B cell (primary cell): ENCODE measurements at regions not wholly inside any gene's neighbourhood (a gene's known extent, or its start where the extent isn't known, plus 50 kb on each side); places are given as distances from the start of the nearest gene placed in this dataset.

Experiments
- ATAC-seq: fragments of 200-7000 bp; cut with Tn5 transposase; one replicate; pipeline ENCODE4 v1.10.0; 2021; ENCODE audit warnings: low read depth, mild to moderate bottlenecking, moderate number of reproducible peaks, moderate library complexity
- CTCF ChIA-PET: fragments of 350-600 bp; sonication (Branson Sonifier 250); formaldehyde crosslinking; loops from one replicate; lab custom pipeline; 2021; ENCODE audit warnings: antibody characterized with exemption, inconsistent platforms; lab: Charles Lee
- POLR2A ChIA-PET: fragments of 350-600 bp; sonication (Branson Sonifier 250); formaldehyde crosslinking; loops from one replicate; lab custom pipeline; 2021; ENCODE audit warnings: antibody characterized with exemption; lab: Charles Lee
- DNase-seq: peaks from one replicate; pipeline ENCODE4 v3.0.0; 2013
- H2AFZ ChIP-seq: 2 replicates; pipeline ENCODE4 v1.6.1; 2012; ENCODE audit warnings: mild to moderate bottlenecking, low read depth, low read length; ENCODE audit not compliant: insufficient read depth, poor library complexity, severe bottlenecking
- H3K27ac ChIP-seq, 2 donors: 1 replicate in 1 of 2; 2 replicates in 1 of 2; pipeline ENCODE4 v1.5.1; 2012 to 2013; ENCODE audit warnings: low read length in 2 of 2, mild to moderate bottlenecking in 2 of 2, moderate library complexity in 1 of 2
- H3K27me3 ChIP-seq, 4 experiments: fragments of 200-600 bp in 1 of 4; sonication (generic) in 1 of 4; replicated peaks in 1 of 4; 1 replicate in 2 of 4; 2 replicates in 2 of 4; pipeline versions ENCODE4 v1.6.1 to v1.7.0; 2013 to 2016; ENCODE audit warnings: low read length in 3 of 4, mild to moderate bottlenecking in 2 of 4, mixed read lengths in 1 of 4, moderate library complexity in 1 of 4; ENCODE audit not compliant: insufficient read depth in 4 of 4, control insufficient read depth in 3 of 4; ENCODE audit errors: control extremely low read depth in 1 of 4
- H3K36me3 ChIP-seq, 2 experiments: replicated peaks in 1 of 2; 1 replicate in 1 of 2; 2 replicates in 1 of 2; pipeline versions ENCODE4 v1.6.1 to v1.7.1; 2013; ENCODE audit warnings: low read length in 1 of 2; ENCODE audit not compliant: insufficient read depth in 2 of 2, control insufficient read depth in 1 of 2; ENCODE audit errors: control extremely low read depth in 1 of 2, extremely low read depth in 1 of 2
- H3K4me1 ChIP-seq, 2 donors: fragments of 200-600 bp in 1 of 2; sonication (generic) in 1 of 2; 1 replicate in 1 of 2; 2 replicates in 1 of 2; pipeline versions ENCODE4 v1.5.1 to v1.6.1; 2013 to 2017; ENCODE audit warnings: low read length in 2 of 2; ENCODE audit not compliant: control insufficient read depth in 2 of 2, insufficient read depth in 2 of 2
- H3K4me2 ChIP-seq: replicated peaks from 2 replicates; pipeline ENCODE3; 2012; ENCODE audit warnings: mild to moderate bottlenecking, low read depth, low read length; ENCODE audit not compliant: poor library complexity, severe bottlenecking
- H3K4me3 ChIP-seq, 5 experiments: fragments of 200-600 bp in 1 of 5; sonication (generic) in 1 of 5; 1 replicate in 3 of 5; 2 replicates in 2 of 5; pipeline versions ENCODE4 v1.5.1 to v1.7.0; 2011 to 2016; ENCODE audit warnings: low read length in 4 of 5, mild to moderate bottlenecking in 4 of 5, low read depth in 2 of 5, control low read depth in 1 of 5, moderate library complexity in 1 of 5; ENCODE audit not compliant: insufficient read depth in 1 of 5; ENCODE audit errors: control extremely low read depth in 1 of 5, extremely low read depth in 1 of 5
- H3K79me2 ChIP-seq: fragments of 200-600 bp; sonication (generic); one replicate; pipeline ENCODE4 v1.6.0; 2016; ENCODE audit warnings: low read length; ENCODE audit not compliant: control insufficient read depth, insufficient read depth
- H3K9ac ChIP-seq: fragments of 200-600 bp; sonication (generic); 2 replicates; pipeline ENCODE4 v1.6.1; 2017; ENCODE audit warnings: mild to moderate bottlenecking, low read length, moderate library complexity
- H3K9me3 ChIP-seq, 3 donors: one replicate each; pipeline versions ENCODE4 v1.6.1 to v1.7.1; 2013; ENCODE audit warnings: low read length in 2 of 3; ENCODE audit not compliant: control insufficient read depth in 2 of 3, insufficient read depth in 1 of 3; ENCODE audit errors: control extremely low read depth in 1 of 3
- H4K20me1 ChIP-seq: 2 replicates; pipeline ENCODE4 v1.6.0; 2012; ENCODE audit warnings: mild to moderate bottlenecking, low read length; ENCODE audit not compliant: insufficient read depth, control insufficient read depth, poor library complexity, severe bottlenecking
- H3K27ac Mint-ChIP-seq: one replicate; pipeline ENCODE4 v1.8.0; 2021; ENCODE audit warnings: mixed read lengths
- H3K27me3 Mint-ChIP-seq: one replicate; pipeline ENCODE4 v1.8.0; 2021; ENCODE audit warnings: mixed read lengths
- H3K4me1 Mint-ChIP-seq: one replicate; pipeline ENCODE4 v1.8.0; 2021; ENCODE audit warnings: mixed read lengths
- H3K4me3 Mint-ChIP-seq: one replicate; pipeline ENCODE4 v1.8.0; 2021; ENCODE audit warnings: mixed read lengths
- H3K9me3 Mint-ChIP-seq: one replicate; pipeline ENCODE4 v1.8.0; 2022; ENCODE audit warnings: mixed read lengths; ENCODE audit not compliant: insufficient read depth
- EZH2 ChIP-seq: IDR thresholded peaks from 2 replicates; pipeline ENCODE4 v1.6.1; 2012; ENCODE audit warnings: borderline replicate concordance, low read depth, mild to moderate bottlenecking, moderate library complexity, low read length; ENCODE audit not compliant: insufficient read depth, poor library complexity, severe bottlenecking
- WGBS: methylation state at CpG from one replicate; pipeline ENCODE4 v1.1.5; 2013; ENCODE audit warnings: missing lambda C conversion rate; ENCODE audit not compliant: insufficient coverage; 5-methylcytosine and 5-hydroxymethylcytosine counted together
- intact Hi-C: fragments of 100-400 bp; cut with micrococcal nuclease; formaldehyde crosslinking; loops from one replicate; pipeline ENCODE4 v1.10.0; 2022
- TF ChIP-seq, protein P1 (sequence below): fragments of 200-600 bp; IDR thresholded peaks from one replicate; pipeline ENCODE4 v1.8.0; 2022; ENCODE audit warnings: antibody characterized with exemption, mild to moderate bottlenecking

DNA sequence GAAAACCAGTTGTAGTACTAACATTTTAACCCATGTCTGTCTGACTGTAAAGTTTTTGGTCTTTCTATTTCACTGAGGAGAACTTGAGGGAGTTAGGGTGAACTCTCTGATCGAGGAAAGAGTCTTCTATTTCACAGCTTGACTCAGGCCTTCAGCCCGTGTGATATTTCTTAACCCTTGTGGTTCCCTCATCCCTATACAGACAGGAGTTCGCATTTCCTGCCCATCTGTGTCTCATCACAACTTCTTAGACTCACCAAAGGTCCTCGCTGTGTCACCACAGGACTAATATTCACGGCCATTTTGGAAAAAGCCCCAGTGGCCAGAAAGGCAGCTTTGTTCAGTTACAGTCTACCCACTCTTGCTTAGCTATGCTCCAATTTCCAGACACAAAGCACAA, 172.8 kb downstream of the FAM181B start:
- intact Hi-C loops = no loop called here
- Histone ChIP-seq H3K4me1 (peaks cover 36 to 51% of the 10 kb centered on the region in 2 donors), H3K36me3 (no peaks in the 10 kb centered on the region), H4K20me1 (no peaks in the 10 kb centered on the region), H3K9me3 (no peaks in the 10 kb centered on the region), H3K27me3 (no peaks in the 10 kb centered on the region), H2AFZ (no peak overlapping the region), H3K79me2 (no peaks in the 10 kb centered on the region), H3K4me2 (no peak overlapping the region), H3K9ac (no peak overlapping the region), H3K27ac (no peak overlapping the region), H3K4me3 (no peak overlapping the region)
- Mint-ChIP-seq H3K4me1 (peaks cover 41% of the 10 kb centered on the region), H3K27me3 (peaks cover 1% of the 10 kb centered on the region), H3K4me3 (no peak overlapping the region), H3K27ac (no peak overlapping the region), H3K9me3 (no peaks in the 10 kb centered on the region)
- ChIA-PET CTCF (no interaction called here), POLR2A (no interaction called here)
- TF ChIP-seq EZH2 = no peak
- TF ChIP-seq, protein P1, sequence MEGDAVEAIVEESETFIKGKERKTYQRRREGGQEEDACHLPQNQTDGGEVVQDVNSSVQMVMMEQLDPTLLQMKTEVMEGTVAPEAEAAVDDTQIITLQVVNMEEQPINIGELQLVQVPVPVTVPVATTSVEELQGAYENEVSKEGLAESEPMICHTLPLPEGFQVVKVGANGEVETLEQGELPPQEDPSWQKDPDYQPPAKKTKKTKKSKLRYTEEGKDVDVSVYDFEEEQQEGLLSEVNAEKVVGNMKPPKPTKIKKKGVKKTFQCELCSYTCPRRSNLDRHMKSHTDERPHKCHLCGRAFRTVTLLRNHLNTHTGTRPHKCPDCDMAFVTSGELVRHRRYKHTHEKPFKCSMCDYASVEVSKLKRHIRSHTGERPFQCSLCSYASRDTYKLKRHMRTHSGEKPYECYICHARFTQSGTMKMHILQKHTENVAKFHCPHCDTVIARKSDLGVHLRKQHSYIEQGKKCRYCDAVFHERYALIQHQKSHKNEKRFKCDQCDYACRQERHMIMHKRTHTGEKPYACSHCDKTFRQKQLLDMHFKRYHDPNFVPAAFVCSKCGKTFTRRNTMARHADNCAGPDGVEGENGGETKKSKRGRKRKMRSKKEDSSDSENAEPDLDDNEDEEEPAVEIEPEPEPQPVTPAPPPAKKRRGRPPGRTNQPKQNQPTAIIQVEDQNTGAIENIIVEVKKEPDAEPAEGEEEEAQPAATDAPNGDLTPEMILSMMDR = no peak
- 70% methylated on average over 4 of the region's 5 CpGs for WGBS
- ATAC-seq (no peak), DNase-seq (no peak)

GRCh38 chr11:82559609-82560008, 174.1 kb downstream of the FAM181B start:
- no peaks in the 10 kb centered on the region for H3K36me3 ChIP-seq
- ATAC-seq (no peak), DNase-seq (no peak)
- no peak overlapping the region for H2AFZ ChIP-seq
- Mint-ChIP-seq H3K4me1 (peaks cover 41% of the 10 kb centered on the region), H3K4me3 (no peak overlapping the region), H3K9me3 (no peaks in the 10 kb centered on the region), H3K27me3 (no peaks in the 10 kb centered on the region), H3K27ac (no peak overlapping the region)
- H3K27ac ChIP-seq = no peak overlapping the region
- no peaks in the 10 kb centered on the region for H3K9me3 ChIP-seq
- peaks cover 36 to 51% of the 10 kb centered on the region in 2 donors for H3K4me1 ChIP-seq
- intact Hi-C loops = no loop called here
- H3K4me3 ChIP-seq = no peak overlapping the region
- H4K20me1 ChIP-seq = no peaks in the 10 kb centered on the region
- ChIA-PET POLR2A (no interaction called here), CTCF (no interaction called here)
- H3K27me3 ChIP-seq = no peaks in the 10 kb centered on the region
- TF ChIP-seq EZH2 = no peak
- TF ChIP-seq, protein P1 = no peak
- no peak overlapping the region for H3K9ac ChIP-seq
- no peaks in the 10 kb centered on the region for H3K79me2 ChIP-seq
- peak overlapping the region; percentile 9 for H3K4me2 ChIP-seq
- WGBS = 95% methylated on average over 2 of the region's 2 CpGs
